ENCODE measurements at regions not wholly inside any gene's neighbourhood (a gene's known extent, or its start where the extent isn't known, plus 50 kb on each side); places are given as distances from the start of the nearest gene placed in this dataset.

DNA sequence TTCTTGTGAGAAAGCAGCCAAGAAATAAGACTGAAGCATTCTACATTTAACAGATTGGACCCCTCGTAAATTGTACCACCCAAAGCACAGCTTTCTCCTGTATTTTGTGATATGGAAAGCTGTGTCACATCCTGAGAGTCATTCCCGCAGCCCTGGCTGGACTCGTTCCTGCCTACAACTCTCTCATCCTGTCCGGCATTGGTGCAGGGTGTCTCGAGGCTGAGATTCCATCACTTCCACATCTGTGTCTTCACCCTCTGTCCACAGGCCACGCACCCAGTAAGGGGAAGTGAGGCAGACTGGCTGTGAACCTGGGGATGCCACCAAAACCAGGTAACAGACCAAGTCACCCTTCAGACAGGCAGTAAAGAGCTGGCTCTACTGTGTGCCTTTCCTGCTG lies 146.2 kb upstream of the KLF6 start:
- TF ChIP-seq POLR2AphosphoS5 (IDR thresholded peaks at IDR 0.05; ENCODE audit: low read depth): no peak
- TF ChIP-seq, protein P1, sequence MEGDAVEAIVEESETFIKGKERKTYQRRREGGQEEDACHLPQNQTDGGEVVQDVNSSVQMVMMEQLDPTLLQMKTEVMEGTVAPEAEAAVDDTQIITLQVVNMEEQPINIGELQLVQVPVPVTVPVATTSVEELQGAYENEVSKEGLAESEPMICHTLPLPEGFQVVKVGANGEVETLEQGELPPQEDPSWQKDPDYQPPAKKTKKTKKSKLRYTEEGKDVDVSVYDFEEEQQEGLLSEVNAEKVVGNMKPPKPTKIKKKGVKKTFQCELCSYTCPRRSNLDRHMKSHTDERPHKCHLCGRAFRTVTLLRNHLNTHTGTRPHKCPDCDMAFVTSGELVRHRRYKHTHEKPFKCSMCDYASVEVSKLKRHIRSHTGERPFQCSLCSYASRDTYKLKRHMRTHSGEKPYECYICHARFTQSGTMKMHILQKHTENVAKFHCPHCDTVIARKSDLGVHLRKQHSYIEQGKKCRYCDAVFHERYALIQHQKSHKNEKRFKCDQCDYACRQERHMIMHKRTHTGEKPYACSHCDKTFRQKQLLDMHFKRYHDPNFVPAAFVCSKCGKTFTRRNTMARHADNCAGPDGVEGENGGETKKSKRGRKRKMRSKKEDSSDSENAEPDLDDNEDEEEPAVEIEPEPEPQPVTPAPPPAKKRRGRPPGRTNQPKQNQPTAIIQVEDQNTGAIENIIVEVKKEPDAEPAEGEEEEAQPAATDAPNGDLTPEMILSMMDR (IDR thresholded peaks at IDR 0.05; ENCODE audit: insufficient read depth, low read length): no peak
- no peak for TF ChIP-seq SPI1 (IDR thresholded peaks at IDR 0.05; ENCODE audit: borderline replicate concordance, low read depth)
- TF ChIP-seq GABPA (IDR thresholded peaks at IDR 0.05; ENCODE audit: low read depth): no peak
- TF ChIP-seq, protein P2, sequence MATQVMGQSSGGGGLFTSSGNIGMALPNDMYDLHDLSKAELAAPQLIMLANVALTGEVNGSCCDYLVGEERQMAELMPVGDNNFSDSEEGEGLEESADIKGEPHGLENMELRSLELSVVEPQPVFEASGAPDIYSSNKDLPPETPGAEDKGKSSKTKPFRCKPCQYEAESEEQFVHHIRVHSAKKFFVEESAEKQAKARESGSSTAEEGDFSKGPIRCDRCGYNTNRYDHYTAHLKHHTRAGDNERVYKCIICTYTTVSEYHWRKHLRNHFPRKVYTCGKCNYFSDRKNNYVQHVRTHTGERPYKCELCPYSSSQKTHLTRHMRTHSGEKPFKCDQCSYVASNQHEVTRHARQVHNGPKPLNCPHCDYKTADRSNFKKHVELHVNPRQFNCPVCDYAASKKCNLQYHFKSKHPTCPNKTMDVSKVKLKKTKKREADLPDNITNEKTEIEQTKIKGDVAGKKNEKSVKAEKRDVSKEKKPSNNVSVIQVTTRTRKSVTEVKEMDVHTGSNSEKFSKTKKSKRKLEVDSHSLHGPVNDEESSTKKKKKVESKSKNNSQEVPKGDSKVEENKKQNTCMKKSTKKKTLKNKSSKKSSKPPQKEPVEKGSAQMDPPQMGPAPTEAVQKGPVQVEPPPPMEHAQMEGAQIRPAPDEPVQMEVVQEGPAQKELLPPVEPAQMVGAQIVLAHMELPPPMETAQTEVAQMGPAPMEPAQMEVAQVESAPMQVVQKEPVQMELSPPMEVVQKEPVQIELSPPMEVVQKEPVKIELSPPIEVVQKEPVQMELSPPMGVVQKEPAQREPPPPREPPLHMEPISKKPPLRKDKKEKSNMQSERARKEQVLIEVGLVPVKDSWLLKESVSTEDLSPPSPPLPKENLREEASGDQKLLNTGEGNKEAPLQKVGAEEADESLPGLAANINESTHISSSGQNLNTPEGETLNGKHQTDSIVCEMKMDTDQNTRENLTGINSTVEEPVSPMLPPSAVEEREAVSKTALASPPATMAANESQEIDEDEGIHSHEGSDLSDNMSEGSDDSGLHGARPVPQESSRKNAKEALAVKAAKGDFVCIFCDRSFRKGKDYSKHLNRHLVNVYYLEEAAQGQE (IDR thresholded peaks at IDR 0.05; ENCODE audit: insufficient replicate concordance, low read depth): no peak
- DNase-seq (ENCODE audit: low read depth in 1 of 2, low spot score in 1 of 2): no peak
- Histone ChIP-seq H3K27ac (replicated peaks) (no peak overlapping the region), H3K4me3 (replicated peaks; ENCODE audit: insufficient read depth, low read length) (no peak overlapping the region), H3K27me3 (ENCODE audit: insufficient read depth, poor library complexity, severe bottlenecking) (no peaks in the 10 kb centered on the region)

DNA sequence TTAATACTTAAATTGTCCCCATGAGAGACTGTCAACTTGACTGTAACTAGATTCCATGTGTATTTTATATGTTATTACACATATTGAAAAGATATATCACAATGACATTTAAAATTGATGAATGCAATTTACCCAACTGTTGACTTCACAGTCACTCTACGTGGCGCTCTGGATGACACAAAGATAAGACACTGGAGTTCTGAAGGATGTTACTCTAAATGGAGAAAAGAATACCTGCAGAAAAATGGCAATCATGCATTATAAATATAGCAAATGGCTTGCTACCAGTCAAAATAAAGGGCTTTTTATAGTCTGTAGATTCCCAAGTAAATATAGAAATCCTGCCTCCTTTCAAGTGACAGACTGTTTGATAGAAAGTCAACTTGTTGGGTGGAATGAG lies 143.6 kb upstream of the KLF6 start:
- TF ChIP-seq, protein P1 (IDR thresholded peaks at IDR 0.05; ENCODE audit: insufficient read depth, low read length): no peak
- no peak for TF ChIP-seq GABPA (IDR thresholded peaks at IDR 0.05; ENCODE audit: low read depth)
- TF ChIP-seq POLR2AphosphoS5 (IDR thresholded peaks at IDR 0.05; ENCODE audit: low read depth): no peak
- TF ChIP-seq, protein P2 (IDR thresholded peaks at IDR 0.05; ENCODE audit: insufficient replicate concordance, low read depth): no peak
- TF ChIP-seq SPI1 (IDR thresholded peaks at IDR 0.05; ENCODE audit: borderline replicate concordance, low read depth): no peak
- Histone ChIP-seq H3K4me3 (replicated peaks; ENCODE audit: insufficient read depth, low read length) (no peak overlapping the region), H3K27me3 (ENCODE audit: insufficient read depth, poor library complexity, severe bottlenecking) (no peaks in the 10 kb centered on the region), H3K27ac (replicated peaks) (no peak overlapping the region)
- no peak for DNase-seq (ENCODE audit: low read depth in 1 of 2, low spot score in 1 of 2)

DNA sequence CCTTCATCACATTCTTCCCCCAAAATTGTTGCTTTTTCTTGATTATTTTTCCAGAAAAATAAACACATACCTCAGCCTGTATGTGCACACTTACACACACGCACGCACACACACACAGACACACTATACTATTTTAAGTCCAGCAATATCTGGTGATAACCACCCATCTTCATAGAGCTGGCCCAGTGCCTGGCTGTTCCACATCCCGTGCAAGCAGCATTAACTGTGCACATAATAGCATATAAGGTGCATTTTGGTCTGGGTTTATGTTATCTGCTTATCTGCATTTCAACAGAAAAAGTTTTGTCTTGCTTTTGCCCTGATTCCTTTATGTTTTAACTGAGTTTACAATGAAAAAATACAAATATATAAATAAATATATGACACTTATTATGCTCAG lies 143.1 kb upstream of the KLF6 start:
- Histone ChIP-seq H3K4me3 (replicated peaks; ENCODE audit: insufficient read depth, low read length) (no peak overlapping the region), H3K27ac (replicated peaks) (no peak overlapping the region), H3K27me3 (ENCODE audit: insufficient read depth, poor library complexity, severe bottlenecking) (no peaks in the 10 kb centered on the region)
- TF ChIP-seq, protein P2 (IDR thresholded peaks at IDR 0.05; ENCODE audit: insufficient replicate concordance, low read depth): no peak
- TF ChIP-seq GABPA (IDR thresholded peaks at IDR 0.05; ENCODE audit: low read depth) (no peak), SPI1 (IDR thresholded peaks at IDR 0.05; ENCODE audit: borderline replicate concordance, low read depth) (no peak), POLR2AphosphoS5 (IDR thresholded peaks at IDR 0.05; ENCODE audit: low read depth) (no peak)
- TF ChIP-seq, protein P1 (IDR thresholded peaks at IDR 0.05; ENCODE audit: insufficient read depth, low read length): no peak
- DNase-seq (ENCODE audit: low read depth in 1 of 2, low spot score in 1 of 2): no peak
